SK-N-SH treated with all-trans-retinoic acid at 6 μM for 48 hours (cell line): ENCODE measurements at regions not wholly inside any gene's neighbourhood (a gene's known extent, or its start where the extent isn't known, plus 50 kb on each side); places are given as distances from the start of the nearest gene placed in this dataset.

Experiments used
- ATAC-seq: fragments of 200-7000 bp; cut with Tn5 transposase; 3 replicates; pipeline ENCODE4 v1.9.1; 2020; ENCODE audit warnings: mild to moderate bottlenecking, moderate library complexity
- ARNTL ChIP-seq: fragments of 450-650 bp; formaldehyde crosslinking; IDR thresholded peaks from 2 replicates; pipeline ENCODE4 v1.5.0; 2020; ENCODE audit warnings: low read depth, mild to moderate bottlenecking, moderate library complexity, borderline replicate concordance
- BACH2 ChIP-seq: fragments of 250-450 bp; sonication (Bioruptor Pico); IDR thresholded peaks from 2 replicates; pipeline ENCODE4 v1.9.0; 2021; ENCODE audit warnings: mild to moderate bottlenecking, borderline replicate concordance
- CREB5 ChIP-seq: fragments of 250-450 bp; sonication (Bioruptor Pico); IDR thresholded peaks from 2 replicates; pipeline ENCODE4 v1.5.1; 2020; ENCODE audit warnings: low read depth, mild to moderate bottlenecking, moderate library complexity
- CSDC2 ChIP-seq: fragments of 250-450 bp; sonication (Bioruptor Pico); IDR thresholded peaks from 2 replicates; pipeline ENCODE4 v1.5.0; 2020; ENCODE audit warnings: mild to moderate bottlenecking, moderate library complexity
- CSRNP3 ChIP-seq: fragments of 250-450 bp; sonication (Bioruptor Pico); IDR thresholded peaks from 2 replicates; pipeline ENCODE4 v1.5.1; 2021; ENCODE audit warnings: mild to moderate bottlenecking, moderate library complexity
- ESRRG ChIP-seq: fragments of 250-450 bp; sonication (Bioruptor Pico); IDR thresholded peaks from 2 replicates; pipeline ENCODE4 v1.6.1; 2021; ENCODE audit warnings: mild to moderate bottlenecking
- GLIS3 ChIP-seq: fragments of 250-450 bp; sonication (Bioruptor Pico); IDR thresholded peaks from 2 replicates; pipeline ENCODE4 v1.5.0; 2020; ENCODE audit warnings: mild to moderate bottlenecking, moderate library complexity
- ISL1 ChIP-seq: fragments of 250-450 bp; sonication (Bioruptor Pico); IDR thresholded peaks from 2 replicates; pipeline ENCODE4 v2.1.2; 2022; ENCODE audit warnings: mild to moderate bottlenecking, moderate library complexity
- OSR1 ChIP-seq: fragments of 250-450 bp; sonication (Bioruptor Pico); IDR thresholded peaks from 2 replicates; pipeline ENCODE4 v1.8.0; 2022; ENCODE audit warnings: moderate library complexity, mild to moderate bottlenecking, inconsistent platforms
- PATZ1 ChIP-seq: fragments of 250-450 bp; sonication (Bioruptor Pico); IDR thresholded peaks from 2 replicates; pipeline ENCODE4 v1.8.0; 2020; ENCODE audit warnings: mild to moderate bottlenecking, moderate library complexity, borderline replicate concordance
- POU6F1 ChIP-seq: fragments of 250-450 bp; sonication (Bioruptor Pico); IDR thresholded peaks from 2 replicates; pipeline ENCODE4 v1.8.0; 2021; ENCODE audit warnings: low read depth, mild to moderate bottlenecking, moderate library complexity, borderline replicate concordance
- PPARA ChIP-seq: fragments of 250-450 bp; sonication (Bioruptor Pico); IDR thresholded peaks from 2 replicates; pipeline ENCODE4 v1.5.0; 2020; ENCODE audit warnings: mild to moderate bottlenecking, borderline replicate concordance
- RARB ChIP-seq: fragments of 250-450 bp; sonication (Bioruptor Pico); IDR thresholded peaks from 2 replicates; pipeline ENCODE4 v1.8.0; 2021; ENCODE audit warnings: mild to moderate bottlenecking, moderate library complexity
- SNAI2 ChIP-seq: fragments of 250-450 bp; sonication (Bioruptor Pico); IDR thresholded peaks from 2 replicates; pipeline ENCODE4 v1.5.0; 2020; ENCODE audit warnings: mild to moderate bottlenecking, moderate library complexity
- TOX ChIP-seq: fragments of 250-450 bp; sonication (Bioruptor Pico); IDR thresholded peaks from 2 replicates; pipeline ENCODE4 v1.8.0; 2021; ENCODE audit warnings: mild to moderate bottlenecking, moderate library complexity, borderline replicate concordance
- ZC3H10 ChIP-seq: fragments of 250-450 bp; sonication (Bioruptor Pico); IDR thresholded peaks from 2 replicates; pipeline ENCODE4 v1.5.1; 2021; ENCODE audit warnings: mild to moderate bottlenecking, moderate library complexity
- ZFP3 ChIP-seq: fragments of 250-450 bp; sonication (Bioruptor Pico); IDR thresholded peaks from 2 replicates; pipeline ENCODE4 v1.5.0; 2020; ENCODE audit warnings: mild to moderate bottlenecking, moderate library complexity
- ZFP30 ChIP-seq: fragments of 450-650 bp; formaldehyde crosslinking; IDR thresholded peaks from 2 replicates; pipeline ENCODE4 v1.5.0; 2022; ENCODE audit warnings: mild to moderate bottlenecking, moderate library complexity
- ZNF565 ChIP-seq: fragments of 450-650 bp; formaldehyde crosslinking; conservative IDR thresholded peaks from 2 replicates; pipeline ENCODE4 v1.5.0; 2020; ENCODE audit warnings: low read depth, mild to moderate bottlenecking, moderate library complexity
- ZNF70 ChIP-seq: fragments of 450-650 bp; formaldehyde crosslinking; IDR thresholded peaks from 2 replicates; pipeline ENCODE4 v1.5.0; 2020; ENCODE audit warnings: mild to moderate bottlenecking, moderate library complexity
- ZNF8 ChIP-seq: fragments of 450-650 bp; formaldehyde crosslinking; IDR thresholded peaks from 2 replicates; pipeline ENCODE4 v1.5.0; 2020; ENCODE audit warnings: mild to moderate bottlenecking, moderate library complexity
- TF ChIP-seq, protein P1 (sequence below): fragments of 250-450 bp; sonication (Bioruptor Pico); IDR thresholded peaks from 2 replicates; pipeline ENCODE4 v1.5.0; 2020; ENCODE audit warnings: mild to moderate bottlenecking, moderate library complexity

- no peak for ATAC-seq
- TF ChIP-seq, protein P1, sequence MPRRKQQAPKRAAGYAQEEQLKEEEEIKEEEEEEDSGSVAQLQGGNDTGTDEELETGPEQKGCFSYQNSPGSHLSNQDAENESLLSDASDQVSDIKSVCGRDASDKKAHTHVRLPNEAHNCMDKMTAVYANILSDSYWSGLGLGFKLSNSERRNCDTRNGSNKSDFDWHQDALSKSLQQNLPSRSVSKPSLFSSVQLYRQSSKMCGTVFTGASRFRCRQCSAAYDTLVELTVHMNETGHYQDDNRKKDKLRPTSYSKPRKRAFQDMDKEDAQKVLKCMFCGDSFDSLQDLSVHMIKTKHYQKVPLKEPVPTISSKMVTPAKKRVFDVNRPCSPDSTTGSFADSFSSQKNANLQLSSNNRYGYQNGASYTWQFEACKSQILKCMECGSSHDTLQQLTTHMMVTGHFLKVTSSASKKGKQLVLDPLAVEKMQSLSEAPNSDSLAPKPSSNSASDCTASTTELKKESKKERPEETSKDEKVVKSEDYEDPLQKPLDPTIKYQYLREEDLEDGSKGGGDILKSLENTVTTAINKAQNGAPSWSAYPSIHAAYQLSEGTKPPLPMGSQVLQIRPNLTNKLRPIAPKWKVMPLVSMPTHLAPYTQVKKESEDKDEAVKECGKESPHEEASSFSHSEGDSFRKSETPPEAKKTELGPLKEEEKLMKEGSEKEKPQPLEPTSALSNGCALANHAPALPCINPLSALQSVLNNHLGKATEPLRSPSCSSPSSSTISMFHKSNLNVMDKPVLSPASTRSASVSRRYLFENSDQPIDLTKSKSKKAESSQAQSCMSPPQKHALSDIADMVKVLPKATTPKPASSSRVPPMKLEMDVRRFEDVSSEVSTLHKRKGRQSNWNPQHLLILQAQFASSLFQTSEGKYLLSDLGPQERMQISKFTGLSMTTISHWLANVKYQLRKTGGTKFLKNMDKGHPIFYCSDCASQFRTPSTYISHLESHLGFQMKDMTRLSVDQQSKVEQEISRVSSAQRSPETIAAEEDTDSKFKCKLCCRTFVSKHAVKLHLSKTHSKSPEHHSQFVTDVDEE: no peak
- TF ChIP-seq PATZ1 (no peak), ZNF8 (CRISPR knock-in tag) (no peak), ZC3H10 (CRISPR knock-in tag) (no peak), ZFP30 (CRISPR knock-in tag) (no peak), BACH2 (CRISPR knock-in tag) (no peak), ARNTL (CRISPR knock-in tag) (no peak), ZNF565 (no peak), OSR1 (CRISPR knock-in tag) (no peak), ISL1 (CRISPR knock-in tag) (no peak), SNAI2 (CRISPR knock-in tag) (no peak), POU6F1 (no peak), PPARA (CRISPR knock-in tag) (no peak), ZNF70 (CRISPR knock-in tag) (no peak), CSDC2 (CRISPR knock-in tag) (no peak), ESRRG (CRISPR knock-in tag) (no peak), GLIS3 (CRISPR knock-in tag) (no peak)
These were observed 643.9 kb upstream of the KLF12 start for GRCh38 chr13:74778087-74778486.

DNA sequence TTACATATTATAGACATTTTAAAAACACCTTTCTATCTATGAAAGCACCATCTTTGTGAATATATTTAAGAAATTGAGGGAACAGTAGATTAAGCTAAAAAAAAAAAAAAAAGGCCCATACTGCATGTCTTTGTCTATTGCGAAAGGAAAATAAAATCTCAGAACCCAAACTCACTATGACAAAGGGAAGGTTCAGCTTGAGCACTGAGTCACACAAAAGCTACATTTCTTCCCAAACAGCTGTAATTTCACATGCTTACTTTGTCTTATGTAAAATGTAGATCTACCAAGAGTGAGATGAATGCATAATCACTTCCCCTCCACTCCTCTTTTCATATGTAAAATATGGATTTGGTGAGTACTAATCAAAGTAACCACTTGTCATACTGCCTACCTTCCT is 640.1 kb upstream of the KLF12 start:
- no peak for ATAC-seq

DNA sequence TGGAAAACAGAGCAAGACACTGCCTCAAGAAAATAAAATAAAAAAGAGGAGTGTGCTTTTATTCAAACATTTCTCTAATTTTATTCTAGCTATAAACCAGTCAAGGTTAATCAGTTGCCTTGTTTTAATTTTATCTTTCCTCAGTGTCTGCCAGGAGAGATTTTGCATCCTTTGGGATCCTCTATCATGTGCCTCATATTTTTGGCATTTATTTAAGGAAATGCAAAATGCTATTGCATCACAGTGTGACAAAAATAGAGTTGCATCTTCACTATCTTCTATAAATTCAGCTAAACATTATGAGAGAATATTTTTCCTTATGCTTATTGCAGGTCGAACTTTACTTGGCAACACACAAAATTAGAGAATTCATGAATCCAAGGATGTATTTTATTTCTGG is 639.0 kb upstream of the KLF12 start:
- ATAC-seq: no peak

More for the DNA sequence above, 640.1 kb upstream of the KLF12 start:
- no peak for TF ChIP-seq BACH2 (CRISPR knock-in tag)
- no peak for TF ChIP-seq ZC3H10 (CRISPR knock-in tag)

More for the DNA sequence above, 639.0 kb upstream of the KLF12 start:
- TF ChIP-seq, protein P1: no peak
- TF ChIP-seq ARNTL (CRISPR knock-in tag): no peak
- TF ChIP-seq ISL1 (CRISPR knock-in tag): no peak
- no peak for TF ChIP-seq BACH2 (CRISPR knock-in tag)
- TF ChIP-seq ZNF70 (CRISPR knock-in tag): no peak
- TF ChIP-seq PPARA (CRISPR knock-in tag): no peak
- no peak for TF ChIP-seq PATZ1
- no peak for TF ChIP-seq ZFP3 (CRISPR knock-in tag)
- no peak for TF ChIP-seq ESRRG (CRISPR knock-in tag)
- no peak for TF ChIP-seq SNAI2 (CRISPR knock-in tag)
- TF ChIP-seq CREB5 (CRISPR knock-in tag): no peak
- no peak for TF ChIP-seq POU6F1
- no peak for TF ChIP-seq TOX (CRISPR knock-in tag)
- TF ChIP-seq CSRNP3 (CRISPR knock-in tag): no peak
- no peak for TF ChIP-seq ZC3H10 (CRISPR knock-in tag)
- TF ChIP-seq RARB: no peak
- TF ChIP-seq ZNF565: no peak
- no peak for TF ChIP-seq GLIS3 (CRISPR knock-in tag)
